ENCODE measurements at regions not wholly inside any gene's neighbourhood (a gene's known extent, or its start where the extent isn't known, plus 50 kb on each side); places are given as distances from the start of the nearest gene placed in this dataset.

DNA sequence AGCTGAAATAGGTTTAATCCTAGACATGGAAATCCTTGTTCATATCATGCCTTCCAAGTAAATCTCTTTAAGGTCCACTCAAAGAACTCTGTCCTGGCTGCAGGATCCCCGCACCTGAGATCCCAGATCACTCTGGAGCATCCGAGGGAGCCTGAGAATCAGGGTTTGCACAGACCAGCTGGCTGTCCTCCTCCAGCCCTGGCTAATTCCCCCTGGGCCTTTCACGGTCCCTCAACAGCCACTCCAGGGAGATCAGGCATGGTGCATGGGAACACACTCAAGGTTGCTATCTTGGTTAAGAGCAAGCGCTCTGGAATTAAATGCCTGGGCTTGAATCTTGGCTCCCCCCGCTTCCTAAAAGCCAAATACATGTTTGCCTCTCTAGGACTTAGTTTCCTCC, 130.8 kb downstream of the IRS2 start:
- no peaks in the 10 kb centered on the region for H3K27me3 ChIP-seq (ENCODE audit: insufficient read depth, low read length, poor library complexity, severe bottlenecking)
- Mint-ChIP-seq H3K27me3 (peaks cover 2 to 6% of the 10 kb centered on the region in 2 donors), H3K9me3 (no peaks in the 10 kb centered on the region), H3K4me3 (no peak overlapping the region), H3K4me1 (no peaks in the 10 kb centered on the region), H3K27ac (no peak overlapping the region), H3K36me3 (no peaks in the 10 kb centered on the region)
- H3K9me3 ChIP-seq (ENCODE audit: low read length): no peaks in the 10 kb centered on the region
- H3K27ac ChIP-seq (ENCODE audit: low read depth, low read length): no peak overlapping the region
- POLR2A ChIA-PET: no interaction called here
- no peaks in the 10 kb centered on the region for H3K4me1 ChIP-seq (ENCODE audit: insufficient read depth, low read length)
- CTCF ChIA-PET: no interaction called here
- no peak for DNase-seq
- no peak overlapping the region for H3K4me3 ChIP-seq (ENCODE audit: low read length)
- H3K36me3 ChIP-seq (ENCODE audit: insufficient read depth, low read length): no peaks in the 10 kb centered on the region

GRCh38 chr13:109655206-109655600, 131.2 kb downstream of the IRS2 start:
- H3K4me1 ChIP-seq (ENCODE audit: insufficient read depth, low read length): no peaks in the 10 kb centered on the region
- Mint-ChIP-seq H3K9me3 (no peaks in the 10 kb centered on the region), H3K27me3 (peaks cover 2 to 6% of the 10 kb centered on the region in 2 donors), H3K4me1 (no peaks in the 10 kb centered on the region), H3K27ac (no peak overlapping the region), H3K36me3 (no peaks in the 10 kb centered on the region), H3K4me3 (no peak overlapping the region)
- ChIA-PET CTCF (no interaction called here), POLR2A (no interaction called here)
- H3K4me3 ChIP-seq (ENCODE audit: low read length): no peak overlapping the region
- no peak overlapping the region for H3K27ac ChIP-seq (ENCODE audit: low read depth, low read length)
- no peaks in the 10 kb centered on the region for H3K27me3 ChIP-seq (ENCODE audit: insufficient read depth, low read length, poor library complexity, severe bottlenecking)
- no peaks in the 10 kb centered on the region for H3K36me3 ChIP-seq (ENCODE audit: insufficient read depth, low read length)
- DNase-seq: no peak
- H3K9me3 ChIP-seq (ENCODE audit: low read length): no peaks in the 10 kb centered on the region

DNA sequence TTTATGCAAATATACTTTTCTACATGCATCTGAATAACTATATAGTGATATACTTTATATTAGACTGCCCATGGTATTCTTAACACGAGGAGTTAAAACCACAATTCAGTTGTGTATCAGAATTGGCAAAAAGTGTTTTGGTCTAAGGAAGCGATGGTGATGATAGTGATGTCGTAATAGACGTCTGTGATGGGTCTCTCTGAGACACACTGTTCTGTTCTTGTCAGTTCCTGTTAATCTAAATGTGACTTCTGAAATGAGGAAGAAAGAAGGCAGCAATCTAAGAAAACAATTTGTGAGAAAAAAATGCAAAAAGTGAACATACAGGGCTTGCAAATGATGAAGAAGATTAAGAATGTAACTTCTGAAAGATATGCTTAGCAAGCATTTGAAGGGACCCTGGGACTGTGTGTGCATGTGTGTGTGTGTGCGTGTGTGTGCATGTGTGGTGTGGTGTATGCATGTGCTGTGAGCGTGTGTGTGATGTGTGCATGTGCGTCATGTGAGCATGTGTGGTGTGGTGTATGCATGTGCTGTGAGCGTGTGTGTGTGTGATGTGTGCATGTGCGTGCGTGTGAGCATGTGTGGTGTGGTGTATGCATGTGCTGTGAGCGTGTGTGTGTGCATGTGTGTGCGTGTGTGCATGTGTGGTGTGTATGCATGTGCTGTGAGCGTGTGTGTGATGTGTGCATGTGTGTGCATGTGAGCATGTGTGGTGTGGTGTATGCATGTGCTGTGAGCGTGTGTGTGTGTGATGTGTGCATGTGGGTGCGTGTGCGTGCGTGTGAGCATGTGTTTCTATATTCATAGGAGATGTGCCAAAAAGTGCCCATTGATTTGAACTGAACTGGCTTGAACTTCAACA, 131.8 kb downstream of the IRS2 start:
- no peak overlapping the region for H3K27ac ChIP-seq (ENCODE audit: low read depth, low read length)
- no peaks in the 10 kb centered on the region for H3K27me3 ChIP-seq (ENCODE audit: insufficient read depth, low read length, poor library complexity, severe bottlenecking)
- H3K27ac Mint-ChIP-seq: no peak overlapping the region
- no peaks in the 10 kb centered on the region for H3K36me3 Mint-ChIP-seq
- no peak for DNase-seq
- H3K36me3 ChIP-seq (ENCODE audit: insufficient read depth, low read length): no peaks in the 10 kb centered on the region
- H3K27me3 Mint-ChIP-seq: peaks cover 2 to 4% of the 10 kb centered on the region in 2 donors
- no peaks in the 10 kb centered on the region for H3K9me3 Mint-ChIP-seq
- no peaks in the 10 kb centered on the region for H3K4me1 ChIP-seq (ENCODE audit: insufficient read depth, low read length)
- H3K4me1 Mint-ChIP-seq: no peaks in the 10 kb centered on the region
- H3K9me3 ChIP-seq (ENCODE audit: low read length): no peaks in the 10 kb centered on the region
- no peak overlapping the region for H3K4me3 ChIP-seq (ENCODE audit: low read length)
- ChIA-PET POLR2A (no interaction called here), CTCF (no interaction called here)
- peak overlapping the region in 1 of 7 donors; percentile 55 for H3K4me3 Mint-ChIP-seq

DNA sequence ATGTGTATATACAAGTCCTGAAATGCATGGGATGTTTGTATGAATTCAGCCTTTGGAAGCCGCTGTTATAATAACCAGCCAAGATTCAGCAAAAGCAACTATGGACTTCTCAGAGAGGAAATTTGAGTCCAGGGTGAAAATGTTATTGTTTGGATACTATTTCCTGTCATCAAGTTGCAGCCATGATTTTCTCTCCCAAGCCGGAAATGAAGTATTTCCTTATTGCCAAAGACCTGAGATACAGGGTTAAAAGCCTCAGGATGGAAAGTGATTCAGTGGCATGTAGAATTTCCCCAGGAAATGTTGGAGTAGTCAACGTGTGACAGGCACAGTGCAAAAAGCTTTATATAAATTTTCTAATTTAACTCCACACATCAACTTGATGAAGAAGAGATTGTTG, 133.9 kb downstream of the IRS2 start:
- no peaks in the 10 kb centered on the region for H3K9me3 ChIP-seq (ENCODE audit: low read length)
- H3K4me3 ChIP-seq (ENCODE audit: low read length): no peak overlapping the region
- no peak overlapping the region for H3K27ac ChIP-seq (ENCODE audit: low read depth, low read length)
- peaks cover 0 to 3% (median 0%) of the 10 kb centered on the region in 3 donors for H3K36me3 Mint-ChIP-seq
- no peak overlapping the region for H3K4me3 Mint-ChIP-seq
- CTCF ChIA-PET: no interaction called here
- POLR2A ChIA-PET: no interaction called here
- H3K4me1 Mint-ChIP-seq: no peaks in the 10 kb centered on the region
- no peaks in the 10 kb centered on the region for H3K4me1 ChIP-seq (ENCODE audit: insufficient read depth, low read length)
- no peaks in the 10 kb centered on the region for H3K27me3 Mint-ChIP-seq
- DNase-seq: no peak
- no peak overlapping the region for H3K27ac Mint-ChIP-seq
- peaks cover 0 to 5% (median 0%) of the 10 kb centered on the region in 5 donors for H3K9me3 Mint-ChIP-seq
- no peaks in the 10 kb centered on the region for H3K27me3 ChIP-seq (ENCODE audit: insufficient read depth, low read length, poor library complexity, severe bottlenecking)
- no peaks in the 10 kb centered on the region for H3K36me3 ChIP-seq (ENCODE audit: insufficient read depth, low read length)

- H3K27me3 ChIP-seq (ENCODE audit: insufficient read depth, low read length, poor library complexity, severe bottlenecking): no peaks in the 10 kb centered on the region
- DNase-seq: no peak
- no peak overlapping the region for H3K4me3 Mint-ChIP-seq
- no peaks in the 10 kb centered on the region for H3K27me3 Mint-ChIP-seq
- POLR2A ChIA-PET: no interaction called here
- H3K27ac ChIP-seq (ENCODE audit: low read depth, low read length): no peak overlapping the region
- H3K4me1 Mint-ChIP-seq: no peaks in the 10 kb centered on the region
- H3K36me3 ChIP-seq (ENCODE audit: insufficient read depth, low read length): no peaks in the 10 kb centered on the region
- H3K4me1 ChIP-seq (ENCODE audit: insufficient read depth, low read length): no peaks in the 10 kb centered on the region
- H3K4me3 ChIP-seq (ENCODE audit: low read length): no peak overlapping the region
- CTCF ChIA-PET: no interaction called here
- H3K9me3 Mint-ChIP-seq: peaks cover 0 to 5% (median 0%) of the 10 kb centered on the region in 5 donors
- peaks cover 0 to 3% (median 0%) of the 10 kb centered on the region in 3 donors for H3K36me3 Mint-ChIP-seq
- no peaks in the 10 kb centered on the region for H3K9me3 ChIP-seq (ENCODE audit: low read length)
- no peak overlapping the region for H3K27ac Mint-ChIP-seq
Measured at GRCh38 chr13:109651854-109652253, 134.5 kb downstream of the IRS2 start.

DNA sequence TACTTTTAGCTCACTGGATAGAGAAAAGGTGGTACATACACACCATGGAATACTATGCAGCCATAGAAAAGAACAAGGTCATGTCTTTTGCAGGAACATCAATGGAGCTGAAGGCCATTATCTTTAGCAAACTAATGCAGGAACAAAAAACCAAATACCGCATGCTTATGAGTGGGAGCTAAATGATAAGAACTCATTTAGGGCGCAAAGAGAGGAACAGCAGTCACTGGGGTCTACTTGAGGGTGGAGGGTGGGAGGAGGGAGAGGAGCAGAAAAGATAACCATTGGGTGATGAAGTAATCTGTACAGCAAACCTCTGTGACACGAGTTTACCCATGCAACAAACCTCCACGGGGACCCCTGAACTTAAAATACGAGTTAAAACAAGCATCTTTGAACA, 135.1 kb downstream of the IRS2 start:
- H3K27ac Mint-ChIP-seq: no peak overlapping the region
- Histone ChIP-seq H3K4me1 (ENCODE audit: insufficient read depth, low read length) (no peaks in the 10 kb centered on the region), H3K27me3 (ENCODE audit: insufficient read depth, low read length, poor library complexity, severe bottlenecking) (no peaks in the 10 kb centered on the region), H3K27ac (ENCODE audit: low read depth, low read length) (no peak overlapping the region), H3K4me3 (ENCODE audit: low read length) (no peak overlapping the region), H3K36me3 (ENCODE audit: insufficient read depth, low read length) (no peaks in the 10 kb centered on the region), H3K9me3 (ENCODE audit: low read length) (no peaks in the 10 kb centered on the region)
- H3K27me3 Mint-ChIP-seq: no peaks in the 10 kb centered on the region
- POLR2A ChIA-PET: no interaction called here
- CTCF ChIA-PET: no interaction called here
- peaks cover 0 to 5% (median 0%) of the 10 kb centered on the region in 5 donors for H3K9me3 Mint-ChIP-seq
- no peaks in the 10 kb centered on the region for H3K4me1 Mint-ChIP-seq
- no peak overlapping the region for H3K4me3 Mint-ChIP-seq
- no peak for DNase-seq
- H3K36me3 Mint-ChIP-seq: peaks cover 0 to 3% (median 0%) of the 10 kb centered on the region in 3 donors

GRCh38 chr13:109650861-109651260, 135.5 kb downstream of the IRS2 start:
- H3K4me3 Mint-ChIP-seq: no peak overlapping the region
- H3K4me1 Mint-ChIP-seq: no peaks in the 10 kb centered on the region
- H3K27me3 Mint-ChIP-seq: no peaks in the 10 kb centered on the region
- H3K9me3 Mint-ChIP-seq: peaks cover 0 to 5% (median 0%) of the 10 kb centered on the region in 5 donors
- no peaks in the 10 kb centered on the region for H3K9me3 ChIP-seq (ENCODE audit: low read length)
- no peaks in the 10 kb centered on the region for H3K36me3 ChIP-seq (ENCODE audit: insufficient read depth, low read length)
- ChIA-PET POLR2A (no interaction called here), CTCF (no interaction called here)
- H3K27ac Mint-ChIP-seq: no peak overlapping the region
- H3K27ac ChIP-seq (ENCODE audit: low read depth, low read length): no peak overlapping the region
- H3K36me3 Mint-ChIP-seq: peaks cover 0 to 4% (median 0%) of the 10 kb centered on the region in 3 donors
- H3K27me3 ChIP-seq (ENCODE audit: insufficient read depth, low read length, poor library complexity, severe bottlenecking): no peaks in the 10 kb centered on the region
- H3K4me1 ChIP-seq (ENCODE audit: insufficient read depth, low read length): no peaks in the 10 kb centered on the region
- no peak for DNase-seq
- H3K4me3 ChIP-seq (ENCODE audit: low read length): no peak overlapping the region

DNA sequence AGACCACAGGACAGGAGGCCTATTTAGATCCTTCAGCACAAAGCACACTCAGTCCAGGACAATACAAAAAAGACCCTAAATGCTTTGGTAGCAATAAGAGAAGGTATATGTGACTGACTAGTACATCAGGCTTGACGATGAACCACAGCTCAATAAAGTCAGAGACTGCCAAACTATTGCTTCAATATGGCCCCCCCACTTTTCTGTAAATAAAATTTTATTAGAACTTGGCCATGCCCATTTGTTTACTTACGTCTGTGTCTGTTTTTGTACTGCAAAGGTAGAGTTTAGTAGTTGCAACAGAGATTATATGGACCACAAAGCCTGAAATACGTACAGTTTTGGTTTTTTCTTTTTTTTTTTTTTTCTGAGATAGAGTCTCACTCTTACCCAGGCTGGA, 136.7 kb downstream of the IRS2 start:
- ChIA-PET CTCF (no interaction called here), POLR2A (no interaction called here)
- DNase-seq: no peak

More for the DNA sequence above, 136.7 kb downstream of the IRS2 start:
- H3K4me1 ChIP-seq (ENCODE audit: insufficient read depth, low read length): no peaks in the 10 kb centered on the region
- no peak overlapping the region for H3K27ac ChIP-seq (ENCODE audit: low read depth, low read length)
- no peaks in the 10 kb centered on the region for H3K36me3 ChIP-seq (ENCODE audit: insufficient read depth, low read length)
- no peaks in the 10 kb centered on the region for H3K9me3 ChIP-seq (ENCODE audit: low read length)
- H3K9me3 Mint-ChIP-seq: peaks cover 0 to 5% (median 0%) of the 10 kb centered on the region in 5 donors
- peaks cover 0 to 2% of the 10 kb centered on the region in 2 donors for H3K27me3 Mint-ChIP-seq
- H3K4me1 Mint-ChIP-seq: no peaks in the 10 kb centered on the region
- no peak overlapping the region for H3K4me3 Mint-ChIP-seq
- H3K36me3 Mint-ChIP-seq: peaks cover 0 to 8% (median 0%) of the 10 kb centered on the region in 3 donors
- no peak overlapping the region for H3K27ac Mint-ChIP-seq
- H3K27me3 ChIP-seq (ENCODE audit: insufficient read depth, low read length, poor library complexity, severe bottlenecking): no peaks in the 10 kb centered on the region
- no peak overlapping the region for H3K4me3 ChIP-seq (ENCODE audit: low read length)

Data from CD8-positive, alpha-beta memory T cell (primary cell).